ENCODE measurements at regions not wholly inside any gene's neighbourhood (a gene's known extent, or its start where the extent isn't known, plus 50 kb on each side); places are given as distances from the start of the nearest gene placed in this dataset.

- H3F3A ChIP-seq (ENCODE audit: low read length, unreplicated experiment), result no peaks in the 10 kb centered on the region
- no peaks in the 10 kb centered on the region for H3K36me3 ChIP-seq (ENCODE audit: low read depth, low read length)
- no peaks in the 10 kb centered on the region for H4K20me1 ChIP-seq (ENCODE audit: low read length)
- no peaks in the 10 kb centered on the region for H3K27me3 ChIP-seq (ENCODE audit: low read length)
- no peaks in the 10 kb centered on the region for H3K9me2 ChIP-seq (replicated peaks; ENCODE audit: low read length)
- no peak overlapping the region for H3K9ac ChIP-seq (ENCODE audit: low read length)
- no TSS peak for BruUV-seq (replicated peaks)
- intact Hi-C loops (cut with micrococcal nuclease), result no loop called here
- H3K4me1 ChIP-seq (ENCODE audit: insufficient read depth, low read length), result no peaks in the 10 kb centered on the region
- H3K9me3 ChIP-seq (ENCODE audit: low read length), result no peaks in the 10 kb centered on the region
- no peak overlapping the region for H3K4me3 ChIP-seq (ENCODE audit: low read length)
- no peak overlapping the region for H2AFZ ChIP-seq (ENCODE audit: low read length)
- ATAC-seq, result no peak
- no peak overlapping the region for H3K27ac ChIP-seq (ENCODE audit: low read length)
- no peaks in the 10 kb centered on the region for H3K79me2 ChIP-seq (ENCODE audit: low read length)
- H3K4me2 ChIP-seq (ENCODE audit: low read length), result no peak overlapping the region
- ChIA-PET POLR2A (ENCODE audit: unreplicated experiment) (interaction anchor here (0.6 kb wide), 1 partner anchor 8 kb away, joined by 4 read pairs; no protein-coding TSS in a partner anchor), CTCF (no interaction called here)
- TF ChIP-seq EZH2 (IDR thresholded peaks at IDR 0.05; ENCODE audit: low read length, unreplicated experiment) (no peak), EZH2phosphoT487 (IDR thresholded peaks at IDR 0.05; ENCODE audit: borderline replicate concordance, low read length) (no peak), CTCF (conservative IDR thresholded peaks at IDR 0.05; ENCODE audit: low read depth, low read length) (no peak)
- DNase-seq, result no peak
These were observed 59.2 kb upstream of the MARCHF10 start for GRCh38 chr17:62867303-62867702.

GRCh38 chr17:62866471-62866870 is 58.4 kb upstream of the MARCHF10 start:
- Histone ChIP-seq H3K9me3 (ENCODE audit: low read length) (no peaks in the 10 kb centered on the region), H3K36me3 (ENCODE audit: low read depth, low read length) (no peaks in the 10 kb centered on the region), H2AFZ (ENCODE audit: low read length) (no peak overlapping the region), H3K4me2 (ENCODE audit: low read length) (no peak overlapping the region), H3K9ac (ENCODE audit: low read length) (no peak overlapping the region), H3K27ac (ENCODE audit: low read length) (no peak overlapping the region), H4K20me1 (ENCODE audit: low read length) (no peaks in the 10 kb centered on the region), H3K4me1 (ENCODE audit: insufficient read depth, low read length) (peaks cover 8% of the 10 kb centered on the region), H3F3A (ENCODE audit: low read length, unreplicated experiment) (no peaks in the 10 kb centered on the region), H3K79me2 (ENCODE audit: low read length) (no peaks in the 10 kb centered on the region), H3K9me2 (replicated peaks; ENCODE audit: low read length) (no peaks in the 10 kb centered on the region), H3K27me3 (ENCODE audit: low read length) (no peaks in the 10 kb centered on the region), H3K4me3 (ENCODE audit: low read length) (no peak overlapping the region)
- intact Hi-C loops (cut with micrococcal nuclease), result no loop called here
- TF ChIP-seq EZH2 (IDR thresholded peaks at IDR 0.05; ENCODE audit: low read length, unreplicated experiment) (no peak), CTCF (conservative IDR thresholded peaks at IDR 0.05; ENCODE audit: low read depth, low read length) (no peak), EZH2phosphoT487 (IDR thresholded peaks at IDR 0.05; ENCODE audit: borderline replicate concordance, low read length) (no peak)
- no TSS peak for BruUV-seq (replicated peaks)
- DNase-seq (no peak), ATAC-seq (no peak)
- ChIA-PET CTCF (no interaction called here), POLR2A (ENCODE audit: unreplicated experiment) (no interaction called here)

- H3F3A ChIP-seq (ENCODE audit: low read length, unreplicated experiment), result no peaks in the 10 kb centered on the region
- no peak overlapping the region for H3K27ac ChIP-seq (ENCODE audit: low read length)
- TF ChIP-seq EZH2phosphoT487 (IDR thresholded peaks at IDR 0.05; ENCODE audit: borderline replicate concordance, low read length), result no peak
- TF ChIP-seq CTCF (conservative IDR thresholded peaks at IDR 0.05; ENCODE audit: low read depth, low read length), result no peak
- no peak for TF ChIP-seq EZH2 (IDR thresholded peaks at IDR 0.05; ENCODE audit: low read length, unreplicated experiment)
- CTCF ChIA-PET, result no interaction called here
- DNase-seq, result no peak
- no peaks in the 10 kb centered on the region for H3K9me3 ChIP-seq (ENCODE audit: low read length)
- no peak for ATAC-seq
- H3K9me2 ChIP-seq (replicated peaks; ENCODE audit: low read length), result no peaks in the 10 kb centered on the region
- POLR2A ChIA-PET (ENCODE audit: unreplicated experiment), result no interaction called here
- no TSS peak for BruUV-seq (replicated peaks)
- no peak overlapping the region for H3K4me3 ChIP-seq (ENCODE audit: low read length)
- no peak overlapping the region for H2AFZ ChIP-seq (ENCODE audit: low read length)
- no peaks in the 10 kb centered on the region for H3K36me3 ChIP-seq (ENCODE audit: low read depth, low read length)
- H3K27me3 ChIP-seq (ENCODE audit: low read length), result no peaks in the 10 kb centered on the region
- no peaks in the 10 kb centered on the region for H3K79me2 ChIP-seq (ENCODE audit: low read length)
- no peak overlapping the region for H3K4me2 ChIP-seq (ENCODE audit: low read length)
- intact Hi-C loops (cut with micrococcal nuclease), result no loop called here
- H4K20me1 ChIP-seq (ENCODE audit: low read length), result no peaks in the 10 kb centered on the region
- no peak overlapping the region for H3K9ac ChIP-seq (ENCODE audit: low read length)
- peaks cover 17% of the 10 kb centered on the region for H3K4me1 ChIP-seq (ENCODE audit: insufficient read depth, low read length)
These were observed 57.5 kb upstream of the MARCHF10 start for GRCh38 chr17:62865586-62865985.

Data from PC-3 (cell line).